ENCODE measurements at regions not wholly inside any gene's neighbourhood (a gene's known extent, or its start where the extent isn't known, plus 50 kb on each side); places are given as distances from the start of the nearest gene placed in this dataset.

- no peak for TF ChIP-seq CSRNP3 (CRISPR knock-in tag; IDR thresholded peaks at IDR 0.05)
- no peak for TF ChIP-seq TOX (CRISPR knock-in tag; IDR thresholded peaks at IDR 0.05; ENCODE audit: borderline replicate concordance)
- no peak for TF ChIP-seq TCF4 (CRISPR knock-in tag; IDR thresholded peaks at IDR 0.05; ENCODE audit: borderline replicate concordance)
- TF ChIP-seq CREB5 (CRISPR knock-in tag; IDR thresholded peaks at IDR 0.05; ENCODE audit: low read depth): no peak
- no peak for TF ChIP-seq SNAI2 (CRISPR knock-in tag; IDR thresholded peaks at IDR 0.05)
- TF ChIP-seq PPARA (CRISPR knock-in tag; IDR thresholded peaks at IDR 0.05; ENCODE audit: borderline replicate concordance): no peak
- no peak for ATAC-seq
These were observed 63.6 kb downstream of the MRPL36 start for GRCh38 chr5:1736065-1736464.

GRCh38 chr5:1735320-1735970 lies 64.2 kb downstream of the MRPL36 start:
- no peak for TF ChIP-seq SNAI2 (CRISPR knock-in tag; IDR thresholded peaks at IDR 0.05)
- no peak for TF ChIP-seq BACH2 (CRISPR knock-in tag; IDR thresholded peaks at IDR 0.05; ENCODE audit: borderline replicate concordance)
- TF ChIP-seq POU6F1 (CRISPR knock-in tag; IDR thresholded peaks at IDR 0.05; ENCODE audit: borderline replicate concordance, low read depth): no peak
- ATAC-seq: no peak

- no peak for ATAC-seq
- TF ChIP-seq TCF4 (CRISPR knock-in tag; IDR thresholded peaks at IDR 0.05; ENCODE audit: borderline replicate concordance) (no peak), ARNTL (CRISPR knock-in tag; IDR thresholded peaks at IDR 0.05; ENCODE audit: borderline replicate concordance, low read depth) (no peak), POU6F1 (CRISPR knock-in tag; IDR thresholded peaks at IDR 0.05; ENCODE audit: borderline replicate concordance, low read depth) (no peak), CSDC2 (CRISPR knock-in tag; IDR thresholded peaks at IDR 0.05) (no peak), TSHZ2 (CRISPR knock-in tag; IDR thresholded peaks at IDR 0.05) (no peak), OSR1 (CRISPR knock-in tag; IDR thresholded peaks at IDR 0.05) (no peak), PATZ1 (CRISPR knock-in tag; IDR thresholded peaks at IDR 0.05; ENCODE audit: borderline replicate concordance) (no peak), GLIS3 (CRISPR knock-in tag; IDR thresholded peaks at IDR 0.05) (no peak), ZFP30 (CRISPR knock-in tag; IDR thresholded peaks at IDR 0.05) (no peak), SNAI2 (CRISPR knock-in tag; IDR thresholded peaks at IDR 0.05) (no peak)
These were observed 64.7 kb downstream of the MRPL36 start for GRCh38 chr5:1734908-1735289.
